GM12872 (cell line): ENCODE measurements at regions not wholly inside any gene's neighbourhood (a gene's known extent, or its start where the extent isn't known, plus 50 kb on each side); places are given as distances from the start of the nearest gene placed in this dataset.

Source experiments
- CTCF ChIP-seq: IDR thresholded peaks from 3 replicates; pipeline ENCODE4 v1.5.1; 2011; ENCODE audit warnings: low read depth, mild to moderate bottlenecking, low read length, moderate library complexity; ENCODE audit not compliant: insufficient read depth

DNA sequence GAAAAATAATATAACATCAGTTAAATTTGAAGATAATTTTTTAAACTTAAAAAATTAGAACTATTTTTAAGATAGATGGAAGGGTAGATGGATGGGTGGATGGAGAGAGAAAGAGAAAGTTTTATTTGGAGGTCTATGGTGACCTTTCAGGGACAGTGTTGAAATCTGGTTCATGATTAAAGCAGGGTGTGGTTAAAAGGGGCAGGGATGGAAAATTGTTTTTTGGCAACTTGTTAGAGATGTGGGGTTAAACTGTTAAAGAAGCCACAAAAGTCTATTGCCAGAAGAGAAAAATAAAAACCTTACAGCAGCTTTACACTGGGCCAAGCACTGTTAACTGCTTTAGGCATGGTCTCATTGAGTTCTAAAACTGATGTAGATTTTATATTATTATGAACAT lies 134.9 kb upstream of the GORAB start:
- TF ChIP-seq CTCF = no peak

GRCh38 chr1:170402476-170403311 lies 129.3 kb upstream of the GORAB start:
- no peak for TF ChIP-seq CTCF

DNA sequence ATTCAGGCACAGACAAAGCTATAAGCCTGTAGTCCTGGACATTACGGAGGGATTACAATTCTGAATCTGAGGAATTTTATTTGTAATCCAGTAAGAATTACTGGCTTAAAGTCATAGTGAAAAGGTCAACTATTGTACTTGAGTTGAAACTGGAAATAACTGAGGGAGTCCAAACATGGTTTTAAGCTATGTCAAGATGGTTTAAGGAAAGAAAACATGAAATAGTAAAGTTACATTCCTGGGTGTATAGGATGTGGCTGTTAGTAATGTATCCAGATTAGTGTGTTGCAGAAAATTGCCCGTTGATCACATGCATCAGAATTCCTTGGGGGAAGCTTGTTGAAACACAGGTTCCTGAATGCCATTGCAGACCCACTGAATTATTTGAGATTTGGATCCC lies 124.8 kb upstream of the GORAB start:
- TF ChIP-seq CTCF = no peak

DNA sequence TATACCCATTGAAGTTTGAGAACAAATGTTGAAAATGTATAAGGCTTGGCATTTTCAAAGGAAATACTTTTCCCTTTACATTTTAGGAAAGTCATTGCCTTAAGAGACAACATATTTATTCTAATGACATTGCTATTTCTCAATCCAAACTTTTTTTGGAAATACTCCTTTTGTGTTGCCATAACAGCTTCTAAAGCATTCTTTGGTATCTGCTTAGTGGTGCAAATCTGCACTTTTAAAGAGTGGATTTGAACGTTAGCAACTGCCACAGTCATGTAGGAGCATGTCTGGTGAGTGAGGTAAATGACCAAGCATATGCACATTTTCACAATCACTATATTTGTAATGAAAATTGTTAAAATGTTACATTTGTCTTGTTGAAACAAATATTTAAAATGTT lies 124.4 kb upstream of the GORAB start:
- TF ChIP-seq CTCF = no peak

- no peak for TF ChIP-seq CTCF
Measured at GRCh38 chr1:170410401-170411166, 121.4 kb upstream of the GORAB start.

DNA sequence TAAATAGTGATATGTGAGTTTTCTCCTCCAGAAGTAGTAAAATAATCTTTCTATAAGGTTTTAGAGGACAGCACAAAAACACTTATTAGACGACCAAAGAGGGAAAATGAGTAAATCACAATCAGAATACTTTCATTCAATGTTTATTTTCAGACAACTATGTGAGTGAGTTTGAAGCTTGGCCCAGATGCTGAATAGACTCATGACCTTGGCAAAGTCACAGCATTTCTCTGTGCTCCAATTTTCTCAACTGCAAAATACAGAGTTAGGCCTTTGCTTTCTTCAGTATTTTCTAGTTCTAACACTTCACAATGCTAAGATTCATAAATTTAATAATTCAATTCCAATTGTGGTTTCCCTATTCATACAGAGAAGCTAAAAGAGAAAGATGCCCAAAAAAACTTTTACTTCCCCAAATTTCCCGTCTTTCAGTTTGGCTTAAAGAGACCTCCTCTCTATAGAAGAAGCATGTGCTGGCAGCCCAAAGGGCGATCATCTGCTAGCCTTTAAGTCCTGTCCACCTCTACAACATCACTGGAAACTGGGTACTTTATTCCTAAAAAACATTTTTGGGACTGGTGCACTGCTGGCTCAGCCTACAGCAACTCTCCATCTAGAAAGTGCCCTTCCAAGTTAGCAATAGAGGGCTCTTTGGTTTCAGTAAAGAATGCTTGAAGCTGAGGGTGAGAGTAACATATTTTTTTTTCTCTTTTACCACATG lies 116.8 kb upstream of the GORAB start:
- TF ChIP-seq CTCF = no peak
